ENCODE measurements at regions not wholly inside any gene's neighbourhood (a gene's known extent, or its start where the extent isn't known, plus 50 kb on each side); places are given as distances from the start of the nearest gene placed in this dataset.

DNA sequence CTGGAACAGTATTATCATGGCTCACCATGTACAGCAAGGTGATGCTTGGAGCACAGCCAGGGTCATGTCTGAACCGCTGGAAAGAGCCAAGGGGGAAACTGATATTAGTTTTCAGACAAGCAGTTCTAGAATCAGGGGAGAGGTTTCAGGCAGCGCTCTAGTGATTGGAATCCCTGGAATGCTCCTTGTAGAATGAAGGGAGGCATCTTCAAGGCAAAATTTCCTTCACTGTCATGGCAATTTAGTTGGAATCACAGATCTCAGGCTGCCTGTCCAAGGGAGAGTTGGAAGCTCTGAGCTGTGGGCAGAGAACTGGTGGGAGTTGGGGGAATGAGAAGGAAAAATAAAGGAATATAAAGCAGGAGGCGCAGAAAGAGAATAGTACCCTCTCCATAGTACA lies 737.1 kb downstream of the PTPRU start:
- TF ChIP-seq, protein P1, sequence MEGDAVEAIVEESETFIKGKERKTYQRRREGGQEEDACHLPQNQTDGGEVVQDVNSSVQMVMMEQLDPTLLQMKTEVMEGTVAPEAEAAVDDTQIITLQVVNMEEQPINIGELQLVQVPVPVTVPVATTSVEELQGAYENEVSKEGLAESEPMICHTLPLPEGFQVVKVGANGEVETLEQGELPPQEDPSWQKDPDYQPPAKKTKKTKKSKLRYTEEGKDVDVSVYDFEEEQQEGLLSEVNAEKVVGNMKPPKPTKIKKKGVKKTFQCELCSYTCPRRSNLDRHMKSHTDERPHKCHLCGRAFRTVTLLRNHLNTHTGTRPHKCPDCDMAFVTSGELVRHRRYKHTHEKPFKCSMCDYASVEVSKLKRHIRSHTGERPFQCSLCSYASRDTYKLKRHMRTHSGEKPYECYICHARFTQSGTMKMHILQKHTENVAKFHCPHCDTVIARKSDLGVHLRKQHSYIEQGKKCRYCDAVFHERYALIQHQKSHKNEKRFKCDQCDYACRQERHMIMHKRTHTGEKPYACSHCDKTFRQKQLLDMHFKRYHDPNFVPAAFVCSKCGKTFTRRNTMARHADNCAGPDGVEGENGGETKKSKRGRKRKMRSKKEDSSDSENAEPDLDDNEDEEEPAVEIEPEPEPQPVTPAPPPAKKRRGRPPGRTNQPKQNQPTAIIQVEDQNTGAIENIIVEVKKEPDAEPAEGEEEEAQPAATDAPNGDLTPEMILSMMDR (IDR thresholded peaks at IDR 0.05; ENCODE audit: poor library complexity, severe bottlenecking) = no peak
- TF ChIP-seq POLR2AphosphoS5 (IDR thresholded peaks at IDR 0.05) = no peak
- no peak for TF ChIP-seq EP300 (conservative IDR thresholded peaks at IDR 0.05; ENCODE audit: poor library complexity, severe bottlenecking)
- no peak for TF ChIP-seq EZH2 (IDR thresholded peaks at IDR 0.05; ENCODE audit: borderline replicate concordance, insufficient read depth, low read length, poor library complexity, severe bottlenecking)
- TF ChIP-seq, protein P2, sequence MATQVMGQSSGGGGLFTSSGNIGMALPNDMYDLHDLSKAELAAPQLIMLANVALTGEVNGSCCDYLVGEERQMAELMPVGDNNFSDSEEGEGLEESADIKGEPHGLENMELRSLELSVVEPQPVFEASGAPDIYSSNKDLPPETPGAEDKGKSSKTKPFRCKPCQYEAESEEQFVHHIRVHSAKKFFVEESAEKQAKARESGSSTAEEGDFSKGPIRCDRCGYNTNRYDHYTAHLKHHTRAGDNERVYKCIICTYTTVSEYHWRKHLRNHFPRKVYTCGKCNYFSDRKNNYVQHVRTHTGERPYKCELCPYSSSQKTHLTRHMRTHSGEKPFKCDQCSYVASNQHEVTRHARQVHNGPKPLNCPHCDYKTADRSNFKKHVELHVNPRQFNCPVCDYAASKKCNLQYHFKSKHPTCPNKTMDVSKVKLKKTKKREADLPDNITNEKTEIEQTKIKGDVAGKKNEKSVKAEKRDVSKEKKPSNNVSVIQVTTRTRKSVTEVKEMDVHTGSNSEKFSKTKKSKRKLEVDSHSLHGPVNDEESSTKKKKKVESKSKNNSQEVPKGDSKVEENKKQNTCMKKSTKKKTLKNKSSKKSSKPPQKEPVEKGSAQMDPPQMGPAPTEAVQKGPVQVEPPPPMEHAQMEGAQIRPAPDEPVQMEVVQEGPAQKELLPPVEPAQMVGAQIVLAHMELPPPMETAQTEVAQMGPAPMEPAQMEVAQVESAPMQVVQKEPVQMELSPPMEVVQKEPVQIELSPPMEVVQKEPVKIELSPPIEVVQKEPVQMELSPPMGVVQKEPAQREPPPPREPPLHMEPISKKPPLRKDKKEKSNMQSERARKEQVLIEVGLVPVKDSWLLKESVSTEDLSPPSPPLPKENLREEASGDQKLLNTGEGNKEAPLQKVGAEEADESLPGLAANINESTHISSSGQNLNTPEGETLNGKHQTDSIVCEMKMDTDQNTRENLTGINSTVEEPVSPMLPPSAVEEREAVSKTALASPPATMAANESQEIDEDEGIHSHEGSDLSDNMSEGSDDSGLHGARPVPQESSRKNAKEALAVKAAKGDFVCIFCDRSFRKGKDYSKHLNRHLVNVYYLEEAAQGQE (IDR thresholded peaks at IDR 0.05; ENCODE audit: borderline replicate concordance) = no peak
- no peak for TF ChIP-seq SMC3 (conservative IDR thresholded peaks at IDR 0.05; ENCODE audit: poor library complexity)
- no peak for TF ChIP-seq RAD21 (conservative IDR thresholded peaks at IDR 0.05)

Measured in neural cell (in vitro differentiated cells).